Erythroblast (primary cell): ENCODE measurements at regions not wholly inside any gene's neighbourhood (a gene's known extent, or its start where the extent isn't known, plus 50 kb on each side); places are given as distances from the start of the nearest gene placed in this dataset.

Source experiments
- GATA1 ChIP-seq: IDR thresholded peaks from 2 replicates; pipeline ENCODE4 v1.6.1; 2011; ENCODE audit warnings: low read depth, mild to moderate bottlenecking, control low read depth, low read length, moderate library complexity
- POLR2A ChIP-seq: IDR thresholded peaks from 2 replicates; pipeline ENCODE4 v1.6.1; 2011; ENCODE audit warnings: mild to moderate bottlenecking, low read length

DNA sequence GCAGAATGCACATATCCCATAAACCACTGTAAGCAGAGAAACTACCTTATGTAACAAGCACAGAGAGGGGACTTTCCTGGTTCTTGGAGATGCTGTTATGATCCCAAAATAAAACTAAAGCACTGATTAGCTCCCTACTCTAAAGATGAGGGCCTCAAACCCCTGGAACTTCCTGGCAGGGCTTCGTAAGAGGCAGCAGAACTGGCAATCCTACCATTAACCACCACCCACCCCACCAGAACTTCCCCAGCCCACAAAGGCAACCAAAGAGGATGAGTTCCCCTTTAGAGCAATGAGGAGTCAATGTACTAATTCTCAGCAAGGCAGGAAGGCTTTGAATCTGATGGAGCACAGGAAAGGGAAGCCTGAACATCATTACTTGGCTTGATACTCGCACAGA, 436.5 kb upstream of the FRG1 start:
- no peak for TF ChIP-seq POLR2A
- TF ChIP-seq GATA1 = no peak
